K562 (cell line): ENCODE measurements at regions not wholly inside any gene's neighbourhood (a gene's known extent, or its start where the extent isn't known, plus 50 kb on each side); places are given as distances from the start of the nearest gene placed in this dataset.
A peak's percentile ranks its signal among the peaks of the same experiment; 100 is the strongest.

Experiments
- CBX8 ChIP-seq: fragments of 200-600 bp; sonication (generic); IDR thresholded peaks from 2 replicates; pipeline ENCODE4 v1.6.1; 2012; ENCODE audit warnings: borderline replicate concordance, mixed run types, low read depth, mild to moderate bottlenecking, moderate library complexity, mixed read lengths, low read length, control low read depth, inconsistent platforms; ENCODE audit not compliant: poor library complexity, severe bottlenecking; ENCODE audit errors: extremely low read depth
- CREBBP ChIP-seq: IDR thresholded peaks from one replicate; pipeline ENCODE4 v1.6.1; 2012; ENCODE audit warnings: low read depth, mild to moderate bottlenecking, control low read depth, inconsistent platforms, low read length
- ETV5 ChIP-seq: sonication (generic); formaldehyde crosslinking; IDR thresholded peaks from 2 replicates; pipeline ENCODE4 v1.4.0; 2020; ENCODE audit warnings: low read depth, mild to moderate bottlenecking, missing genetic modification reagents
- HSF4 ChIP-seq: fragments of 250-450 bp; sonication (Bioruptor Pico); IDR thresholded peaks from 2 replicates; pipeline ENCODE4 v2.1.2; 2022; ENCODE audit warnings: mild to moderate bottlenecking, moderate library complexity, borderline replicate concordance
- MED1 ChIP-seq: sonication (generic); formaldehyde crosslinking; IDR thresholded peaks from 2 replicates; pipeline ENCODE4 v1.8.1; 2023; ENCODE audit warnings: missing genetic modification reagents, borderline replicate concordance
- MXI1 ChIP-seq: IDR thresholded peaks from 2 replicates; pipeline ENCODE4 v1.6.1; 2011; ENCODE audit warnings: low read depth, mild to moderate bottlenecking, improper control_type of control experiment, low read length
- NFIX ChIP-seq: fragments of 250-450 bp; sonication (Bioruptor Pico); IDR thresholded peaks from 2 replicates; pipeline ENCODE4 v1.4.0; 2020; ENCODE audit warnings: low read depth, mild to moderate bottlenecking, moderate library complexity
- NFYB ChIP-seq: IDR thresholded peaks from 2 replicates; pipeline ENCODE4 v1.6.1; 2011; ENCODE audit warnings: mild to moderate bottlenecking, moderate library complexity; ENCODE audit not compliant: insufficient read length; ENCODE audit errors: extremely low read depth
- NONO ChIP-seq, 2 experiments: fragments of 200-400 bp in 1 of 2; fragments of 450-650 bp in 1 of 2; formaldehyde crosslinking in 1 of 2; IDR thresholded peaks; 2 replicates each; pipeline ENCODE4 v1.6.1; 2017; ENCODE audit warnings: low read depth in 2 of 2, mild to moderate bottlenecking in 2 of 2, moderate library complexity in 2 of 2, low read length in 1 of 2
- SIN3A ChIP-seq, 2 experiments: fragments of 150-350 bp in 1 of 2; IDR thresholded peaks; 2 replicates each; pipeline ENCODE4 v1.6.1; 2011 to 2016; ENCODE audit warnings: borderline replicate concordance in 2 of 2, low read depth in 2 of 2, low read length in 2 of 2, mild to moderate bottlenecking in 2 of 2, moderate library complexity in 2 of 2; ENCODE audit not compliant: control insufficient read depth in 1 of 2
- TAF9B ChIP-seq: fragments of 450-650 bp; IDR thresholded peaks from 2 replicates; pipeline ENCODE4 v1.6.1; 2018; ENCODE audit warnings: mild to moderate bottlenecking; ENCODE audit not compliant: partially characterized antibody
- ZC3H8 ChIP-seq: fragments of 450-650 bp; IDR thresholded peaks from 2 replicates; pipeline ENCODE4 v1.6.1; 2017
- ZFP1 ChIP-seq: fragments of 450-650 bp; formaldehyde crosslinking; IDR thresholded peaks from 2 replicates; pipeline ENCODE4 v1.4.0; 2020; ENCODE audit warnings: mild to moderate bottlenecking, mixed read lengths
- ZNF124 ChIP-seq: sonication (generic); formaldehyde crosslinking; IDR thresholded peaks from 2 replicates; pipeline ENCODE4 v1.8.1; 2022; ENCODE audit warnings: missing genetic modification reagents
- ZNF24 ChIP-seq: fragments of 450-650 bp; IDR thresholded peaks from 2 replicates; pipeline ENCODE4 v1.6.1; 2016
- TF ChIP-seq, protein P1 (sequence below): sonication (generic); formaldehyde crosslinking; IDR thresholded peaks from 2 replicates; pipeline ENCODE4 v1.8.0; 2022; ENCODE audit warnings: mild to moderate bottlenecking, missing genetic modification reagents
- TF ChIP-seq, protein P2 (sequence below): fragments of 250-450 bp; sonication (Bioruptor Pico); IDR thresholded peaks from 2 replicates; pipeline ENCODE4 v1.9.0; 2021; ENCODE audit warnings: mild to moderate bottlenecking, inconsistent platforms
- TF ChIP-seq, protein P3 (sequence below): fragments of 250-450 bp; sonication (Bioruptor Pico); IDR thresholded peaks from 2 replicates; pipeline ENCODE4 v1.8.0; 2021; ENCODE audit warnings: mild to moderate bottlenecking, moderate library complexity
- TF ChIP-seq, protein P4 (sequence below): sonication (generic); formaldehyde crosslinking; IDR thresholded peaks from 2 replicates; pipeline ENCODE4 v1.4.0; 2020; ENCODE audit warnings: mild to moderate bottlenecking, missing genetic modification reagents

DNA sequence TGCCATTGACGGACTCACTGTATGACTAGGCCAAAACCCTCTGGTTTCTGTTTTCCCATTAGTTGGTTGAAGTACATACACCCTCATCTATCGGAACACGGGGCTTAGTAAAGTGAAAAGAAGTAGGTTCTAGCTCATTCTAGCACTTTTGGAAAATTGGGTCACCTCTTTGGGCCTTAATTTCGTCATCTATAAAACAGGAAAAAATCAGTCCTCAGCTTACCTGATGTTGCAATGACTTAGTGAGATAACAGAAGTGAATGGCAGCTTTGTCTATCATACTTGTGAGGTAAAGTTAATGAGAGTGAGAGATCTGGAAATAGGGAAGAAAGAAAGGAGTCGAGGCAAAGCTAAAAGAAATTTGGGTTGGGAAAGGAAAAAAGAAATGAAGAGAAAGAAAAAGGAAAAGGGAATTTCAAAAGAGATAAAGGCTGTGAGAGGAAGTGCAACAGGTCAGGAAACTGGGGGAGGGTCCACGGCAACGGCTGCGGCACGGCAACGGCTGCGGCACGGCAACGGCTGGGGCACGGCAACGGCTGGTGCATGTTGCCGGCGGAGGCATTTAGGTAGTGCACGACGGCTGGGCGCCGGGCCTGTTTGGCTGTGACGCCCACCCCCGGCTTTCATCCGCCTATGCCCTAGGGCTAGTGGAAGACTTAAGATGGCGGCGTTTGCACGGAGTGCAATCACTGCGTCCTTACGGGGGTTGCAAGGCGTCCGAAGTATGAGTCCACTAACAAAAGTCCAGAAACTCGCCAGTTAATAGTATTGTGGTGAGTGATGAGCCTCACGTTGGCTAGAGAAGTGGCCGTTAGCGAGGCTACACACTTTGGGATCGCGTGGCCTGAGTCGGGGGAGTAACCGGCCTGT lies 91.4 kb upstream of the XIST start (continued):
- TF ChIP-seq, protein P1, sequence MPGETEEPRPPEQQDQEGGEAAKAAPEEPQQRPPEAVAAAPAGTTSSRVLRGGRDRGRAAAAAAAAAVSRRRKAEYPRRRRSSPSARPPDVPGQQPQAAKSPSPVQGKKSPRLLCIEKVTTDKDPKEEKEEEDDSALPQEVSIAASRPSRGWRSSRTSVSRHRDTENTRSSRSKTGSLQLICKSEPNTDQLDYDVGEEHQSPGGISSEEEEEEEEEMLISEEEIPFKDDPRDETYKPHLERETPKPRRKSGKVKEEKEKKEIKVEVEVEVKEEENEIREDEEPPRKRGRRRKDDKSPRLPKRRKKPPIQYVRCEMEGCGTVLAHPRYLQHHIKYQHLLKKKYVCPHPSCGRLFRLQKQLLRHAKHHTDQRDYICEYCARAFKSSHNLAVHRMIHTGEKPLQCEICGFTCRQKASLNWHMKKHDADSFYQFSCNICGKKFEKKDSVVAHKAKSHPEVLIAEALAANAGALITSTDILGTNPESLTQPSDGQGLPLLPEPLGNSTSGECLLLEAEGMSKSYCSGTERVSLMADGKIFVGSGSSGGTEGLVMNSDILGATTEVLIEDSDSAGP (CRISPR knock-in tag) = peak; percentile 63; the same call in 1 of the 2 replicates
- TF ChIP-seq ZNF124 (CRISPR knock-in tag) (no peak), NFIX (CRISPR knock-in tag) (no peak), ZNF24 (peak; percentile 82), CREBBP (no peak), MXI1 (peak; percentile 36; the same call in 1 of the 2 replicates), SIN3A (IDR thresholded peaks at IDR 0.05; ENCODE audit: borderline replicate concordance in 2 of 2, control insufficient read depth in 1 of 2, low read depth in 2 of 2, low read length in 2 of 2) (no peak; a peak in 1 of 4 replicates), HSF4 (no peak), TAF9B (peak; percentile 89), NFYB (no peak), NONO (IDR thresholded peaks at IDR 0.05; ENCODE audit: low read depth in 2 of 2, low read length in 1 of 2) (peak in 1 of 2 experiments; percentile 86; a peak in 2 of 4 replicates), CBX8 (no peak), ZFP1 (CRISPR knock-in tag) (no peak), ZC3H8 (no peak), ETV5 (peak; percentile 71), MED1 (CRISPR knock-in tag) (no peak)
- TF ChIP-seq, protein P2, sequence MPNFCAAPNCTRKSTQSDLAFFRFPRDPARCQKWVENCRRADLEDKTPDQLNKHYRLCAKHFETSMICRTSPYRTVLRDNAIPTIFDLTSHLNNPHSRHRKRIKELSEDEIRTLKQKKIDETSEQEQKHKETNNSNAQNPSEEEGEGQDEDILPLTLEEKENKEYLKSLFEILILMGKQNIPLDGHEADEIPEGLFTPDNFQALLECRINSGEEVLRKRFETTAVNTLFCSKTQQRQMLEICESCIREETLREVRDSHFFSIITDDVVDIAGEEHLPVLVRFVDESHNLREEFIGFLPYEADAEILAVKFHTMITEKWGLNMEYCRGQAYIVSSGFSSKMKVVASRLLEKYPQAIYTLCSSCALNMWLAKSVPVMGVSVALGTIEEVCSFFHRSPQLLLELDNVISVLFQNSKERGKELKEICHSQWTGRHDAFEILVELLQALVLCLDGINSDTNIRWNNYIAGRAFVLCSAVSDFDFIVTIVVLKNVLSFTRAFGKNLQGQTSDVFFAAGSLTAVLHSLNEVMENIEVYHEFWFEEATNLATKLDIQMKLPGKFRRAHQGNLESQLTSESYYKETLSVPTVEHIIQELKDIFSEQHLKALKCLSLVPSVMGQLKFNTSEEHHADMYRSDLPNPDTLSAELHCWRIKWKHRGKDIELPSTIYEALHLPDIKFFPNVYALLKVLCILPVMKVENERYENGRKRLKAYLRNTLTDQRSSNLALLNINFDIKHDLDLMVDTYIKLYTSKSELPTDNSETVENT (CRISPR knock-in tag) = peak; percentile 70
- TF ChIP-seq, protein P3, sequence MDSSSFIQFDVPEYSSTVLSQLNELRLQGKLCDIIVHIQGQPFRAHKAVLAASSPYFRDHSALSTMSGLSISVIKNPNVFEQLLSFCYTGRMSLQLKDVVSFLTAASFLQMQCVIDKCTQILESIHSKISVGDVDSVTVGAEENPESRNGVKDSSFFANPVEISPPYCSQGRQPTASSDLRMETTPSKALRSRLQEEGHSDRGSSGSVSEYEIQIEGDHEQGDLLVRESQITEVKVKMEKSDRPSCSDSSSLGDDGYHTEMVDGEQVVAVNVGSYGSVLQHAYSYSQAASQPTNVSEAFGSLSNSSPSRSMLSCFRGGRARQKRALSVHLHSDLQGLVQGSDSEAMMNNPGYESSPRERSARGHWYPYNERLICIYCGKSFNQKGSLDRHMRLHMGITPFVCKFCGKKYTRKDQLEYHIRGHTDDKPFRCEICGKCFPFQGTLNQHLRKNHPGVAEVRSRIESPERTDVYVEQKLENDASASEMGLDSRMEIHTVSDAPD = no peak
- TF ChIP-seq, protein P4, sequence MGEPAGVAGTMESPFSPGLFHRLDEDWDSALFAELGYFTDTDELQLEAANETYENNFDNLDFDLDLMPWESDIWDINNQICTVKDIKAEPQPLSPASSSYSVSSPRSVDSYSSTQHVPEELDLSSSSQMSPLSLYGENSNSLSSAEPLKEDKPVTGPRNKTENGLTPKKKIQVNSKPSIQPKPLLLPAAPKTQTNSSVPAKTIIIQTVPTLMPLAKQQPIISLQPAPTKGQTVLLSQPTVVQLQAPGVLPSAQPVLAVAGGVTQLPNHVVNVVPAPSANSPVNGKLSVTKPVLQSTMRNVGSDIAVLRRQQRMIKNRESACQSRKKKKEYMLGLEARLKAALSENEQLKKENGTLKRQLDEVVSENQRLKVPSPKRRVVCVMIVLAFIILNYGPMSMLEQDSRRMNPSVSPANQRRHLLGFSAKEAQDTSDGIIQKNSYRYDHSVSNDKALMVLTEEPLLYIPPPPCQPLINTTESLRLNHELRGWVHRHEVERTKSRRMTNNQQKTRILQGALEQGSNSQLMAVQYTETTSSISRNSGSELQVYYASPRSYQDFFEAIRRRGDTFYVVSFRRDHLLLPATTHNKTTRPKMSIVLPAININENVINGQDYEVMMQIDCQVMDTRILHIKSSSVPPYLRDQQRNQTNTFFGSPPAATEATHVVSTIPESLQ (CRISPR knock-in tag) = no peak
